ACC112 (cell line): ENCODE measurements at regions not wholly inside any gene's neighbourhood (a gene's known extent, or its start where the extent isn't known, plus 50 kb on each side); places are given as distances from the start of the nearest gene placed in this dataset.
A peak's percentile ranks its signal among the peaks of the same experiment; 100 is the strongest.

ENCODE experiments used
- H2AFZ ChIP-seq: fragments of 200-600 bp; sonication (generic); one replicate; pipeline ENCODE4 v1.6.0; 2017; ENCODE audit warnings: antibody characterized with exemption, low read length; ENCODE audit not compliant: unreplicated experiment
- H3K27ac ChIP-seq: fragments of 200-600 bp; sonication (generic); 2 replicates; pipeline ENCODE4 v1.5.1; 2014; ENCODE audit warnings: low read depth, mild to moderate bottlenecking, antibody characterized with exemption, low read length, moderate library complexity
- H3K27me3 ChIP-seq: fragments of 200-600 bp; sonication (generic); 2 replicates; pipeline ENCODE4 v1.6.1; 2014; ENCODE audit warnings: mild to moderate bottlenecking, antibody characterized with exemption, low read length, moderate library complexity, mixed read lengths; ENCODE audit not compliant: insufficient read depth
- H3K36me3 ChIP-seq: fragments of 200-600 bp; sonication (generic); 2 replicates; pipeline ENCODE4 v1.6.1; 2016; ENCODE audit warnings: mild to moderate bottlenecking, antibody characterized with exemption, low read length, moderate library complexity, mixed read lengths; ENCODE audit not compliant: insufficient read depth
- H3K4me1 ChIP-seq: fragments of 200-600 bp; sonication (generic); one replicate; pipeline ENCODE4 v1.6.1; 2016; ENCODE audit warnings: low read length, mixed read lengths; ENCODE audit not compliant: insufficient read depth, unreplicated experiment, control insufficient read depth
- H3K4me3 ChIP-seq: fragments of 200-600 bp; sonication (generic); 2 replicates; pipeline ENCODE4 v1.5.1; 2014; ENCODE audit warnings: mild to moderate bottlenecking, low read depth, low read length
- H3K79me2 ChIP-seq: fragments of 200-600 bp; sonication (generic); one replicate; pipeline ENCODE4 v1.6.0; 2016; ENCODE audit warnings: low read length; ENCODE audit not compliant: control insufficient read depth, unreplicated experiment, insufficient read depth

DNA sequence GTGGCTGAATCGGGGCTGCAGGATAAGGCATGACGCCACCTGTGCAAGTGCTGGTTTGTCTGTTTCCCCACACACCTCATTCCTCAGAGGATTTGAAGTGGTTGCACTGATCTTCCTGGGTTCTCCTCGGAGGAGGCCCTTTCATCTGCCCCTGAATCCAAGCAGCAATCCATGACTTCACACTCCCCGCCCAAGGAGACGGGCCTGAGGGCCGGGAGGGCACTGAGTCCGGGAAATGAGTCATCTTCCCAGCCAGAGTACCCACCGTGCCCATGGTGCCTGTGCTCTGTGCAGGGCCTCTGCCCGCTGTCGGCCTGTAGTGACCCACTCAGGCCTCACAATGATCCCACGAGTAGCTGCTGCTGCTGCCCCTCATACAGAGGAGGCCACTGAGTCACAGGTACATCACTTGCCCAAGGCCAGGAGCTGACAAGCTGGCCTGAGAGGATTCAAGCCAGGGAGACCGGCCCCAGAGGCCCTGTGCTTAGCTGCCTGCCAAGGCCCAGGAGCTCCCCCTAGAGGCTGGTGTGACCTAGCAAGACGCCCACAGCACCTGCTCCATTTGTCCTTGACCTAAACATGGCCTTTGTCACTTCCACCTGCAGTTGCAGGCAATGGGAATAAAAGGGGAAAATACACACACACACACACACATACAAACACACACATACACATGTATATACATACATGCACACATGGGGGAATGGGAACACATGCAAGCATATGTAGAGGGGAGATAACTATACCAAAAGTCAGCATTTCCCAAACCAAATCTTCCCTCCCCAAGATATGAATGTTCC lies 240.0 kb downstream of the C16orf95 start:
- Histone ChIP-seq H3K27ac (no peak overlapping the region), H3K36me3 (no peaks in the 10 kb centered on the region), H3K4me1 (peaks cover 5% of the 10 kb centered on the region), H3K4me3 (no peak overlapping the region), H3K27me3 (no peaks in the 10 kb centered on the region), H3K79me2 (no peaks in the 10 kb centered on the region), H2AFZ (no peak overlapping the region)

DNA sequence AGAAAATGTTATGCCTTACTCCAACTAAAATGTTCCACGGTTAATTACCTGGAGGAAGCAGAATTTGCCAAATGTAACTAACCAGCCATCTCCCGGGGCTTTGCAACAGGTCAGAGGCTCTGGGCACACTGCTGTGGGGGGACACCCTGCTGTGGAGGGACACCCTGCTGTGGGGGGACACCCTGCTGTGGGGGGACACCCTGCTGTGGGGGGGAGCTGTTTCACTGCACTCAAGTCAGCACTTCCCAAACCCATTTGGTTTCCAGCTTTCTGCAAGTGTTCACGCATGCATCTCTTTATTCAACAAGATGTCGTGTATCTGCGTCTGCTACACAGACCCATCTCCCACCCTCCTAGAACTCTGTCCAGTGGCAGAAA lies 239.5 kb downstream of the C16orf95 start:
- H3K27me3 ChIP-seq: no peaks in the 10 kb centered on the region
- peaks cover 5% of the 10 kb centered on the region for H3K4me1 ChIP-seq
- H3K4me3 ChIP-seq: no peak overlapping the region
- H2AFZ ChIP-seq: no peak overlapping the region
- H3K36me3 ChIP-seq: no peaks in the 10 kb centered on the region
- H3K27ac ChIP-seq: no peak overlapping the region
- H3K79me2 ChIP-seq: no peaks in the 10 kb centered on the region

GRCh38 chr16:87080571-87081167 lies 236.5 kb downstream of the C16orf95 start:
- Histone ChIP-seq H3K4me3 (no peak overlapping the region), H3K36me3 (no peaks in the 10 kb centered on the region), H3K27me3 (no peaks in the 10 kb centered on the region), H3K79me2 (no peaks in the 10 kb centered on the region), H3K27ac (no peak overlapping the region), H3K4me1 (peaks cover 9% of the 10 kb centered on the region), H2AFZ (no peak overlapping the region)

GRCh38 chr16:87085441-87085840 lies 231.8 kb downstream of the C16orf95 start:
- Histone ChIP-seq H3K27me3 (no peaks in the 10 kb centered on the region), H3K4me1 (peaks cover 13% of the 10 kb centered on the region), H3K4me3 (no peak overlapping the region), H3K79me2 (no peaks in the 10 kb centered on the region), H3K36me3 (no peaks in the 10 kb centered on the region), H2AFZ (no peak overlapping the region), H3K27ac (no peak overlapping the region)

DNA sequence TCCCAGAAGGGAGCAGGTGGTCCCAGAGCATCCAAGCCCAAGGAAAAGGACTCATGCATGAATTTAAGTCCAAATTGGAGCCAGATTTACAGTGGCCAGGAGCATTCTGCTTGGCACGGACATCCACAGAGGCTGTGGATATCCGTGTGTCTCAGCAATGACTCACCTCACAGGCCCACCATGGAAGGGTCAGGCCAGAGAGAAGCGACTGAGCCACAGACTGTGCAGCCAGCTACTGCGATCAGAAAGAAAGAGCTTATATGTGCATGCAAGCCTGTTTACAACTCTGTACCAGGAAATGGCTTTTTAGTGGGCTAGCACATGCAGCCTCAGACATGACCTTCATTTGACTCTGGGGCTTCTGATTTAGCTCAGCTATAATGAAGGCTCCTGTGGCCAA lies 231.0 kb downstream of the C16orf95 start:
- H2AFZ ChIP-seq: peak overlapping the region; percentile 18

DNA sequence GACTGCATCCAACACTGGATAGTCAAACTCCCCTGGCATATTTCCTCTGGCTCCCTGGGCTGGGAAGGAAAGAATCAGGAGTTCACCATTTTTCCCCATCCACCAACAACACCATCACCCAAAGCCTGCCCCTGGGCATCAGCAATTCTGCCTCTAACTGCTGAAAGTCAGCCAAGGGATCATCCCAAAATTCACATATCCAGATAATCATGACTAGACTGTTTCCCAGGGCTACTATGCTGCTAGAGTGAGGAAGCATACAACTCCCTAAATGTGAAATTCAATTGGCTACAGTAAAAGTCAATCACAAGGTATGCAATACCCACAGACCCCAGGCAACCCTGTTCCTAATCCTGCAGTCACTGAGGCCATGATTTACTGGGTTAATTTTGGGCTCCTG lies 230.6 kb downstream of the C16orf95 start:
- peaks cover 13% of the 10 kb centered on the region for H3K4me1 ChIP-seq
- no peaks in the 10 kb centered on the region for H3K79me2 ChIP-seq
- H2AFZ ChIP-seq: peak overlapping the region; percentile 18
- 0 out of 2 replicates have a peak overlapping the region, but pooled peaks have one; percentile 15 for H3K4me3 ChIP-seq
- no peaks in the 10 kb centered on the region for H3K27me3 ChIP-seq
- H3K36me3 ChIP-seq: no peaks in the 10 kb centered on the region
- peak overlapping the region; percentile 40 for H3K27ac ChIP-seq

More for the DNA sequence above, 231.0 kb downstream of the C16orf95 start:
- peaks cover 13% of the 10 kb centered on the region for H3K4me1 ChIP-seq
- H3K36me3 ChIP-seq: no peaks in the 10 kb centered on the region
- H3K4me3 ChIP-seq: 0 out of 2 replicates have a peak overlapping the region, but pooled peaks have one; percentile 15
- no peaks in the 10 kb centered on the region for H3K27me3 ChIP-seq
- no peaks in the 10 kb centered on the region for H3K79me2 ChIP-seq
- peak overlapping the region; percentile 15; the same call in 1 of the 2 replicates for H3K27ac ChIP-seq

- Histone ChIP-seq H2AFZ (no peak overlapping the region), H3K36me3 (no peaks in the 10 kb centered on the region), H3K27ac (no peak overlapping the region), H3K79me2 (no peaks in the 10 kb centered on the region), H3K27me3 (peaks cover 4% of the 10 kb centered on the region), H3K4me1 (no peaks in the 10 kb centered on the region), H3K4me3 (no peak overlapping the region)
Observed at GRCh38 chr16:87092958-87093357, 224.2 kb downstream of the C16orf95 start.

- Histone ChIP-seq H3K4me3 (no peak overlapping the region), H2AFZ (no peak overlapping the region), H3K27me3 (peaks cover 4% of the 10 kb centered on the region)
Observed at GRCh38 chr16:87093804-87094555, 223.2 kb downstream of the C16orf95 start.

GRCh38 chr16:87094556-87094865 lies 222.7 kb downstream of the C16orf95 start:
- Histone ChIP-seq H3K4me1 (no peaks in the 10 kb centered on the region), H3K27me3 (peaks cover 4% of the 10 kb centered on the region), H2AFZ (no peak overlapping the region), H3K36me3 (no peaks in the 10 kb centered on the region), H3K4me3 (no peak overlapping the region), H3K27ac (no peak overlapping the region), H3K79me2 (no peaks in the 10 kb centered on the region)

More at GRCh38 chr16:87093804-87094555, 223.2 kb downstream of the C16orf95 start:
- Histone ChIP-seq H3K36me3 (no peaks in the 10 kb centered on the region), H3K79me2 (no peaks in the 10 kb centered on the region), H3K4me1 (no peaks in the 10 kb centered on the region), H3K27ac (no peak overlapping the region)

DNA sequence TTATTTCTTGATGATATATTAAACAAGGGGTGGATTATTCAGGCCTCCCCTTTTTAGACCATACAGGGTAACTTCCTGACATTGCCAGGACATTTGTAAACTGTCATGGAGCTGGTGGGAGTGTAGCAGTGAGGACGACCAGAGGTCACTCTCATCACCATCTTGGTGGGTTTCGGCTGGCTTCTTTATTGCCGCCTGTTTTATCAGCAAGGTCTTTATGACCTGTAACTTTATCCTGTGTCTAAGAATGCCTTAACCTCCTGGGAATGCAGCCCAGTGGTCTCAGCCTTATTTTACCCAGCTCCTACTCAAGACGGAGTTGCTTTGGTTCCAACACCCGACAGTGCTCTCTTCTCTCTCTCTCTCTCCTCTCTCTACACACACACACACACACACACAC lies 221.9 kb downstream of the C16orf95 start:
- H3K36me3 ChIP-seq: no peaks in the 10 kb centered on the region
- no peak overlapping the region for H3K27ac ChIP-seq
- H3K4me3 ChIP-seq: no peak overlapping the region
- H3K79me2 ChIP-seq: no peaks in the 10 kb centered on the region
- H3K4me1 ChIP-seq: no peaks in the 10 kb centered on the region
- no peak overlapping the region for H2AFZ ChIP-seq
- H3K27me3 ChIP-seq: peaks cover 4% of the 10 kb centered on the region
